ENCODE measurements at regions not wholly inside any gene's neighbourhood (a gene's known extent, or its start where the extent isn't known, plus 50 kb on each side); places are given as distances from the start of the nearest gene placed in this dataset.

GRCh38 chr4:147219145-147219544 is 261.8 kb upstream of the EDNRA start:
- no peak for DNase-seq
- TF ChIP-seq POLR2A (IDR thresholded peaks at IDR 0.05) (no peak), CTCF (IDR thresholded peaks at IDR 0.05) (no peak)
- H3K27me3 ChIP-seq = no peaks in the 10 kb centered on the region
- no peaks in the 10 kb centered on the region for H3K36me3 ChIP-seq
- no peak overlapping the region for H3K27ac ChIP-seq
- WGBS (ENCODE audit: insufficient coverage, low coverage, low lambda C conversion rate, missing lambda C conversion rate) = 21% methylated on average over 2 of the region's 2 CpGs
- intact Hi-C loops (cut with DNase I) = no loop called here
- H3K4me3 ChIP-seq = no peak overlapping the region
- H3K4me1 ChIP-seq = no peaks in the 10 kb centered on the region
- ATAC-seq = no peak
- H3K9me3 ChIP-seq = no peaks in the 10 kb centered on the region

- Histone ChIP-seq H3K9me3 (no peaks in the 10 kb centered on the region), H3K27ac (no peak overlapping the region), H3K4me3 (no peak overlapping the region), H3K4me1 (no peaks in the 10 kb centered on the region), H3K27me3 (no peaks in the 10 kb centered on the region), H3K36me3 (no peaks in the 10 kb centered on the region)
- WGBS (ENCODE audit: insufficient coverage, low coverage, low lambda C conversion rate, missing lambda C conversion rate) = 37% methylated on average over 1 of the region's 1 CpG
- DNase-seq (no peak), ATAC-seq (no peak)
- TF ChIP-seq POLR2A (IDR thresholded peaks at IDR 0.05) (no peak), CTCF (IDR thresholded peaks at IDR 0.05) (no peak)
- intact Hi-C loops (cut with DNase I) = no loop called here
Observed at GRCh38 chr4:147220833-147221232, 260.1 kb upstream of the EDNRA start.

GRCh38 chr4:147222906-147223305 is 258.0 kb upstream of the EDNRA start:
- Histone ChIP-seq H3K9me3 (no peaks in the 10 kb centered on the region), H3K4me1 (no peaks in the 10 kb centered on the region), H3K4me3 (no peak overlapping the region), H3K36me3 (no peaks in the 10 kb centered on the region), H3K27ac (no peak overlapping the region), H3K27me3 (no peaks in the 10 kb centered on the region)
- 19% methylated on average over 4 of the region's 4 CpGs for WGBS (ENCODE audit: insufficient coverage, low coverage, low lambda C conversion rate, missing lambda C conversion rate)
- no peak for DNase-seq
- no peak for TF ChIP-seq CTCF (IDR thresholded peaks at IDR 0.05)
- TF ChIP-seq POLR2A (IDR thresholded peaks at IDR 0.05) = no peak
- ATAC-seq = no peak
- intact Hi-C loops (cut with DNase I) = no loop called here

- TF ChIP-seq CTCF (IDR thresholded peaks at IDR 0.05) (no peak), POLR2A (IDR thresholded peaks at IDR 0.05) (no peak)
- WGBS (ENCODE audit: insufficient coverage, low coverage, low lambda C conversion rate, missing lambda C conversion rate) = 71% methylated on average over 5 of the region's 5 CpGs
- ATAC-seq (no peak), DNase-seq (no peak)
- intact Hi-C loops (cut with DNase I) = no loop called here
- no peaks in the 10 kb centered on the region for H3K27me3 ChIP-seq
- H3K27ac ChIP-seq = no peak overlapping the region
- H3K36me3 ChIP-seq = no peaks in the 10 kb centered on the region
- H3K4me1 ChIP-seq = no peaks in the 10 kb centered on the region
- H3K4me3 ChIP-seq = no peak overlapping the region
- H3K9me3 ChIP-seq = no peaks in the 10 kb centered on the region
Observed at GRCh38 chr4:147223576-147223975, 257.3 kb upstream of the EDNRA start.

DNA sequence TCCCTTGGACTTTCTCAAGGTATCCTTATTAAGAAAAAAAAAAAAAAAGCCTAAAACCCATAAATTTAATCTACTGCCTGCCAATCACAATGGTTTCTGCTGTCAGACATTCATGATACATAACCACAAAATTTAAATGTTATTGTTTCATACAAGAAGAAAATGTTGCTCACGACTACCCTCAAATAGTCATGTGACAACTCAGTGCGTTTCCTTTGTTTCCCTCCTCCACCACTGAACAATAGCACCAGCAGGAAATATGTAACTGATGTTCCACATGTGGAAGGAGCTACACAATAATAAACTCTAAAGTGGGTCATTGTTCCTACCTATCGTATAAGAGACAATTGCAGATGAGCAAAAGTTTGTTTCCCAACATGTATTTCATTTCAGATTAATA is 244.1 kb upstream of the EDNRA start:
- intact Hi-C loops (cut with DNase I) = no loop called here
- Histone ChIP-seq H3K4me3 (no peak overlapping the region), H3K27ac (no peak overlapping the region), H3K9me3 (no peaks in the 10 kb centered on the region), H3K36me3 (no peaks in the 10 kb centered on the region), H3K4me1 (no peaks in the 10 kb centered on the region), H3K27me3 (no peaks in the 10 kb centered on the region)
- no peak for DNase-seq
- WGBS (ENCODE audit: insufficient coverage, low coverage, low lambda C conversion rate, missing lambda C conversion rate) = 28% methylated on average over 3 of the region's 3 CpGs
- no peak for ATAC-seq
- TF ChIP-seq CTCF (IDR thresholded peaks at IDR 0.05) = no peak
- no peak for TF ChIP-seq POLR2A (IDR thresholded peaks at IDR 0.05)
